Activated T-helper 2 cell treated with anti-CD3 and anti-CD28 coated beads, Interferon-gamma antibody, Interleukin-2, Interleukin-4, amounts not matched to agents 10 μg/mL and 5 μg/mL and 100 μg/mL, durations not matched to agents 14 hours and 24 hours and 36 hours (primary cell): ENCODE measurements at regions not wholly inside any gene's neighbourhood (a gene's known extent, or its start where the extent isn't known, plus 50 kb on each side); places are given as distances from the start of the nearest gene placed in this dataset.
"Not testable (repeated sequence)": the region's sequence is repeated elsewhere in the genome, so short reads cannot be mapped to it uniquely, and the experiment has no call there.

Source experiments
- DNase-seq: peaks from one replicate; pipeline ENCODE4 v3.0.0; 2021; ENCODE audit warnings: low spot score
- H3K27ac Mint-ChIP-seq: one replicate; pipeline ENCODE4 v1.8.0; 2021; ENCODE audit warnings: mixed read lengths
- H3K27me3 Mint-ChIP-seq: one replicate; pipeline ENCODE4 v1.8.0; 2021; ENCODE audit warnings: low read depth, mixed read lengths
- H3K36me3 Mint-ChIP-seq: one replicate; pipeline ENCODE4 v1.8.0; 2021; ENCODE audit warnings: low read depth, mixed read lengths
- H3K4me1 Mint-ChIP-seq: one replicate; pipeline ENCODE4 v1.8.0; 2021; ENCODE audit warnings: low read depth, mixed read lengths
- H3K4me3 Mint-ChIP-seq: one replicate; pipeline ENCODE4 v1.8.0; 2021; ENCODE audit warnings: low read depth, mild to moderate bottlenecking, moderate library complexity, mixed read lengths
- H3K9me3 Mint-ChIP-seq: one replicate; pipeline ENCODE4 v1.8.0; 2021; ENCODE audit warnings: mixed read lengths
- intact Hi-C: fragments of 100-400 bp; cut with micrococcal nuclease; formaldehyde crosslinking; loops from one replicate; pipeline ENCODE4 v1.15.1; 2023

DNA sequence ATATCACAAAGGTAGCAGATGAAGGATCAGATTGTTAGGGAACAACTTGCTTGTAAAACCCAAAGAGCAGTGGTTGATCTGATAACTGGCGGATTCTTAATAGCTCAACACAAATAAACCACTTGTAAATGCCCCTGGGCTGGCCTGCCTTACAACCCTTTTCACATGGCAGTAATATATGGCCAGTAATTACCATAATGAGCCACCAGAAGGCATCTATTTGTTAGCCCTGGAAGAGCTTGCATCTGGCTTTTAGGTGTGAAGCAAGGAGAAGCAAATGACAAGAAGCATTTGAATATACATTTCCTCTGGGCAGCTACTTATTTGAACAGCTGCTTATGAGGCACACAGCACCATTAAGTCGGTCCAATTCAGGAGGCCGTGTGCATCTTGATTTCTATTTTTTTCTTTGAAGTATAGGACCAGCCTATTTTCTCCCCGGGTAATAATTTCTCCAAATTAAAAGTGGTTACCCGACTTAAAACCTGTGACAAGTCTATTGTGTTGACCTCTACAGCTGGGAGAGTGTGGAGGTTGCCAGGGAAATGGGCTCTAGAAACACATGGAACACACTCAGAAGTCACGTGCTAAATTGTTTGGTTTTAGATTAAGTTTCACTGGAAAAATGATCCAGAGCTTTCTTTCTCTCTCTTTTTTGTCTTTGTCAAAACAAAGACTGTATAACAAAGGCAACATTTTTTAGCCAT lies 113.4 kb downstream of the SEM1 start:
- no peaks in the 10 kb centered on the region for H3K36me3 Mint-ChIP-seq
- intact Hi-C loops: no loop called here
- peaks cover 17% of the 10 kb centered on the region for H3K27me3 Mint-ChIP-seq
- H3K4me1 Mint-ChIP-seq: no peaks in the 10 kb centered on the region
- no peak for DNase-seq
- no peak overlapping the region for H3K27ac Mint-ChIP-seq
- no peak overlapping the region for H3K4me3 Mint-ChIP-seq
- no peaks in the 10 kb centered on the region for H3K9me3 Mint-ChIP-seq

DNA sequence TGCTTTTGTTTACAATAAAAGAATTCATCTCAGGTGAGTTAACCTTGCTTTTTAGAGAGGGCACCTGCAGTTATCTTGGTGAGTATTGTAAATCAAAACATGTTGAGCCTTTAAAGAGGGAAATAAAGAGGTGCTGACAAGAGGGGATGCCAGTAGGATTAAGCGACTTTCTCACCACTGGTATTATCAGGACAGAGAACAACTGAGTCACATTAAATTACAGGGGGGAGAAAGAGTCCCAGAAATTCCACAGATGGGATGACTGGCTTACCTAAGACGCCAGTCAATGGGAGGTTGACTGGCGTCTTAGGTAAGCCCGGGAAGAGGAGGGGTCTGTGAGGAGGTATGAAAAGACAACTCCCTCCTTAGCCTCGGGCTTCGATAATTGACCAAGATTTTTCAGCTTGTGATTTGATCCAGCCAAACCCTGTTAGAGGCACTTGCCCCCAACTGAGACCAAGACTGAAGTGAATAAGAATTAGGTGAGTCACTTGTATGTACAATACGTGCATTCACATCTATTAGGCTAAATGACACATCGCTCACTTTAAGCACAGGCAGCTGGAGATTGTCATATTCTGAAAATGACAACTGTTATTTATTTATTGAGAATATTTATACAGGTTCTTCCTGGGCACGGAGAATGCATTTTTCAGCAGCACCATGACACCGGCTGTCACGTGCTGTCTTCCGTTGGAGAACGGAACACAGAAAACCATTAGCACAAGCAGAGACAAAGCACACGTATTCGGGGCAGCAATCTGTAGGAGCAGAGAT lies 117.6 kb downstream of the SEM1 start:
- H3K4me1 Mint-ChIP-seq: no peaks in the 10 kb centered on the region
- peaks cover 14% of the 10 kb centered on the region for H3K27me3 Mint-ChIP-seq
- DNase-seq: no peak
- H3K36me3 Mint-ChIP-seq: no peaks in the 10 kb centered on the region
- intact Hi-C loops: no loop called here
- no peak overlapping the region for H3K27ac Mint-ChIP-seq
- no peak overlapping the region for H3K4me3 Mint-ChIP-seq
- H3K9me3 Mint-ChIP-seq: no peaks in the 10 kb centered on the region

- Mint-ChIP-seq H3K4me1 (no peaks in the 10 kb centered on the region), H3K27me3 (peaks cover 8% of the 10 kb centered on the region), H3K4me3 (no peak overlapping the region), H3K27ac (no peak overlapping the region), H3K36me3 (no peaks in the 10 kb centered on the region), H3K9me3 (no peaks in the 10 kb centered on the region)
- intact Hi-C loops: no loop called here
- no peak for DNase-seq
Observed at GRCh38 chr7:96591159-96591899, 118.3 kb downstream of the SEM1 start.

GRCh38 chr7:96589038-96589437 lies 120.6 kb downstream of the SEM1 start:
- no peak for DNase-seq
- intact Hi-C loops: no loop called here
- no peaks in the 10 kb centered on the region for H3K9me3 Mint-ChIP-seq
- H3K27ac Mint-ChIP-seq: no peak overlapping the region
- no peak overlapping the region for H3K4me3 Mint-ChIP-seq
- no peaks in the 10 kb centered on the region for H3K36me3 Mint-ChIP-seq
- peaks cover 7% of the 10 kb centered on the region for H3K27me3 Mint-ChIP-seq
- no peaks in the 10 kb centered on the region for H3K4me1 Mint-ChIP-seq

GRCh38 chr7:96579119-96579518 lies 130.5 kb downstream of the SEM1 start:
- intact Hi-C loops: no loop called here
- Mint-ChIP-seq H3K4me3 (no peak overlapping the region), H3K9me3 (no peaks in the 10 kb centered on the region), H3K4me1 (no peaks in the 10 kb centered on the region), H3K36me3 (no peaks in the 10 kb centered on the region), H3K27ac (no peak overlapping the region), H3K27me3 (no peaks in the 10 kb centered on the region)
- DNase-seq: no peak

DNA sequence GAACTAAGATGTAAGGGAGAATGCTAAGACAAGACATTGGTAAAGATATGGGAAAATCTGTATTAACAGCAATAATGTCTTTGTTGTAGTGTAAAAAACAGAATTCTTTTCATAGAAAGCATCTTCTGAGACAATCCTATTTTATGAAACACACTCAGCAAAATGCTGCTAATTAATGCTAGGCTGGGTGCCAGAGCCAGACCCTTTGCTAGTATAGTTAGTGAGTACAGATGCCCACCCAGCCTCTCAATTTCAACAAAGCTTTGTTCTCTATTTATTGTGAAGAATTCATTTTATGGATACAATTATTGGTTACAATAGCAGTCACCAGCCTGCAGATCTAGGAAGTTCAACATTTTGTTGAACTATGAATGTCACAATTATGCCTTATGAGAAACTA lies 131.0 kb downstream of the SEM1 start:
- Mint-ChIP-seq H3K9me3 (no peaks in the 10 kb centered on the region), H3K4me1 (no peaks in the 10 kb centered on the region), H3K27me3 (no peaks in the 10 kb centered on the region), H3K36me3 (no peaks in the 10 kb centered on the region), H3K4me3 (no peak overlapping the region), H3K27ac (no peak overlapping the region)
- intact Hi-C loops: no loop called here
- no peak for DNase-seq

- no peaks in the 10 kb centered on the region for H3K9me3 Mint-ChIP-seq
- no peaks in the 10 kb centered on the region for H3K36me3 Mint-ChIP-seq
- peaks cover 9% of the 10 kb centered on the region for H3K27me3 Mint-ChIP-seq
- no peak for DNase-seq
- intact Hi-C loops: no loop called here
- no peak overlapping the region for H3K4me3 Mint-ChIP-seq
- no peak overlapping the region for H3K27ac Mint-ChIP-seq
- no peaks in the 10 kb centered on the region for H3K4me1 Mint-ChIP-seq
Observed at GRCh38 chr7:96563409-96563808, 146.2 kb downstream of the SEM1 start.

- peaks cover 9% of the 10 kb centered on the region for H3K27me3 Mint-ChIP-seq
- no peak overlapping the region for H3K27ac Mint-ChIP-seq
- H3K36me3 Mint-ChIP-seq: no peaks in the 10 kb centered on the region
- intact Hi-C loops: no loop called here
- no peaks in the 10 kb centered on the region for H3K4me1 Mint-ChIP-seq
- H3K9me3 Mint-ChIP-seq: no peaks in the 10 kb centered on the region
- H3K4me3 Mint-ChIP-seq: no peak overlapping the region
- DNase-seq: no peak
Observed at GRCh38 chr7:96562966-96563365, 146.7 kb downstream of the SEM1 start.

GRCh38 chr7:96562458-96562857 lies 147.2 kb downstream of the SEM1 start:
- H3K4me3 Mint-ChIP-seq: no peak overlapping the region
- H3K27ac Mint-ChIP-seq: no peak overlapping the region

DNA sequence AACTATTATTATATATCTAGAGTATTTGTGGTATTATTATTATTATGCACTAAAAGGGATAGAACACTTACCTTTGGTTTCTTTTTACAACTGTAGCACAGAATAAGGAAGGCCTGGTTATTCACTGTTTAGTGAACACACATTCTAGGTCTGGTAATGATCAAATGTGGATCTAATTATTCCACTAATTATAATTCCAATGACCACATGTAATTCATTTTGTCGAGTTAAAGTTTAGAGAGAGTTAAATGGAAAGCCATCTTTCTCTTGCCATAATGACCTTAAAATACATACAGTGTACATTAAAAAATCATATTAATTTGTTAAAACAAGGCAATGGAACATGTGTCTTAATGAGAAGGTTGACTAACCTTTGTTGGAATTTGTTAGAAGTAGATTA lies 147.8 kb downstream of the SEM1 start:
- H3K36me3 Mint-ChIP-seq: no peaks in the 10 kb centered on the region
- peaks cover 8% of the 10 kb centered on the region for H3K27me3 Mint-ChIP-seq
- H3K9me3 Mint-ChIP-seq: no peaks in the 10 kb centered on the region
- intact Hi-C loops: no loop called here
- H3K4me1 Mint-ChIP-seq: no peaks in the 10 kb centered on the region
- no peak overlapping the region for H3K4me3 Mint-ChIP-seq
- DNase-seq: no peak
- no peak overlapping the region for H3K27ac Mint-ChIP-seq

More at GRCh38 chr7:96562458-96562857, 147.2 kb downstream of the SEM1 start:
- DNase-seq: no peak
- no peaks in the 10 kb centered on the region for H3K9me3 Mint-ChIP-seq
- H3K36me3 Mint-ChIP-seq: no peaks in the 10 kb centered on the region
- intact Hi-C loops: no loop called here
- H3K27me3 Mint-ChIP-seq: peaks cover 8% of the 10 kb centered on the region
- H3K4me1 Mint-ChIP-seq: no peaks in the 10 kb centered on the region

GRCh38 chr7:96558530-96558929 lies 151.1 kb downstream of the SEM1 start:
- Mint-ChIP-seq H3K9me3 (no peaks in the 10 kb centered on the region), H3K36me3 (no peaks in the 10 kb centered on the region), H3K27ac (no peak overlapping the region), H3K4me3 (no peak overlapping the region), H3K4me1 (no peaks in the 10 kb centered on the region), H3K27me3 (peaks cover 5% of the 10 kb centered on the region)
- no peak for DNase-seq
- intact Hi-C loops: no loop called here

- intact Hi-C loops: no loop called here
- no peak overlapping the region for H3K27ac Mint-ChIP-seq
- H3K36me3 Mint-ChIP-seq: no peaks in the 10 kb centered on the region
- no peaks in the 10 kb centered on the region for H3K4me1 Mint-ChIP-seq
- H3K9me3 Mint-ChIP-seq: no peaks in the 10 kb centered on the region
- peaks cover 3% of the 10 kb centered on the region for H3K27me3 Mint-ChIP-seq
- DNase-seq: no peak
- H3K4me3 Mint-ChIP-seq: no peak overlapping the region
Observed at GRCh38 chr7:96558093-96558492, 151.6 kb downstream of the SEM1 start.

DNA sequence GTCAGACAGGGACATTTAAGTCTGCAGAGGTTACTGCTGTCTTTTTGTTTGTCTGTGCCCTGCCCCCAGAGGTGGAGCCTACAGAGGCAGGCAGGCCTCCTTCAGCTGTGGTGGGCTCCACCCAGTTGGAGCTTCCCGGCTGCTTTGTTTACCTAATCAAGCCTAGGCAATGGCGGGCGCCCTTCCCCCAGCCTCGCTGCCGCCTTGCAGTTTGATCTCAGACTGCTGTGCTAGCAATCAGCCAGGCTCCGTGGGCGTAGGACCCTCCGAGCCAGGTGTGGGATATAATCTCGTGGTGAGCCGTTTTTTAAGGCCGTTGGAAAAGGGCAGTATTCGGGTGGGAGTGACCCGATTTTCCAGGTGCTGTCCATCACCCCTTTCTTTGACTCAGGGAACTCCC lies 152.0 kb downstream of the SEM1 start:
- DNase-seq, H3K27me3 Mint-ChIP-seq, H3K27ac Mint-ChIP-seq, H3K36me3 Mint-ChIP-seq, H3K9me3 Mint-ChIP-seq, H3K4me1 Mint-ChIP-seq, intact Hi-C loops, H3K4me3 Mint-ChIP-seq: not testable (repeated sequence)
